PC-9 (cell line): ENCODE measurements at regions not wholly inside any gene's neighbourhood (a gene's known extent, or its start where the extent isn't known, plus 50 kb on each side); places are given as distances from the start of the nearest gene placed in this dataset.

Experiments used
- EZH2 ChIP-seq: fragments of 200-600 bp; sonication (generic); IDR thresholded peaks from 2 replicates; pipeline ENCODE4 v1.8.0; 2017; ENCODE audit warnings: antibody characterized with exemption, low read depth
- TF ChIP-seq, protein P1 (sequence below): fragments of 200-600 bp; sonication (generic); conservative IDR thresholded peaks from 2 replicates; pipeline ENCODE4 v1.6.1; 2017; ENCODE audit warnings: mixed run types, antibody characterized with exemption, mild to moderate bottlenecking, moderate library complexity

DNA sequence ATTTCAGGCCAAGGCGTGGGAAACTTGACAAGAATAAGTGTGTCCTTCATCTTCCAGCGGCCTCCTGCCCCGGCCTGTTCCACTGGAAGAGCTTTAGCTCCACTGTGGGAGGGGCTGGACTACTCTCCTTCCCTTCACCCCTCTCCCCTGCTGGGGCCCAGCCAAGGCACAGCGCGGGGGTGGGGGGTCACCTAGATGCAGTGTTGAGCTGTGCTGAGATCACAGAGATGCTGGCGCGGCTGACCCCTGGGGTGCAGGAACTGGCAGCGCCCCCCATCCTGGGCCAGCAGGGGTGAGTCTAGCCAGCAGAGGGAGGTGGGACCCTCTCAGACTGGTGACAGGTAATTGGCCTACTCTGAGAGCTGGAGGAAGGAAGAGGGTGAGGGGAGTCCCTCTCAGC, 111.8 kb upstream of the LHX1 start:
- TF ChIP-seq, protein P1, sequence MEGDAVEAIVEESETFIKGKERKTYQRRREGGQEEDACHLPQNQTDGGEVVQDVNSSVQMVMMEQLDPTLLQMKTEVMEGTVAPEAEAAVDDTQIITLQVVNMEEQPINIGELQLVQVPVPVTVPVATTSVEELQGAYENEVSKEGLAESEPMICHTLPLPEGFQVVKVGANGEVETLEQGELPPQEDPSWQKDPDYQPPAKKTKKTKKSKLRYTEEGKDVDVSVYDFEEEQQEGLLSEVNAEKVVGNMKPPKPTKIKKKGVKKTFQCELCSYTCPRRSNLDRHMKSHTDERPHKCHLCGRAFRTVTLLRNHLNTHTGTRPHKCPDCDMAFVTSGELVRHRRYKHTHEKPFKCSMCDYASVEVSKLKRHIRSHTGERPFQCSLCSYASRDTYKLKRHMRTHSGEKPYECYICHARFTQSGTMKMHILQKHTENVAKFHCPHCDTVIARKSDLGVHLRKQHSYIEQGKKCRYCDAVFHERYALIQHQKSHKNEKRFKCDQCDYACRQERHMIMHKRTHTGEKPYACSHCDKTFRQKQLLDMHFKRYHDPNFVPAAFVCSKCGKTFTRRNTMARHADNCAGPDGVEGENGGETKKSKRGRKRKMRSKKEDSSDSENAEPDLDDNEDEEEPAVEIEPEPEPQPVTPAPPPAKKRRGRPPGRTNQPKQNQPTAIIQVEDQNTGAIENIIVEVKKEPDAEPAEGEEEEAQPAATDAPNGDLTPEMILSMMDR = no peak
- no peak for TF ChIP-seq EZH2
